ENCODE measurements at regions not wholly inside any gene's neighbourhood (a gene's known extent, or its start where the extent isn't known, plus 50 kb on each side); places are given as distances from the start of the nearest gene placed in this dataset.

GRCh38 chr1:221921936-221922335 lies 180.0 kb upstream of the DUSP10 start:
- CTCF ChIA-PET, result interaction anchor here (1.4 kb wide), 1 partner anchor 57 kb away, joined by 3 read pairs; no protein-coding TSS in a partner anchor
- TF ChIP-seq CTCF (IDR thresholded peaks at IDR 0.05; ENCODE audit: insufficient read depth, low read length, missing control alignments), result no peak
- DNase-seq (ENCODE audit: low read depth, low spot score), result no peak

GRCh38 chr1:221919743-221920142 lies 177.9 kb upstream of the DUSP10 start:
- no peak overlapping the region for H3K4me3 ChIP-seq (ENCODE audit: low read depth, low read length)
- no peak for TF ChIP-seq CTCF (IDR thresholded peaks at IDR 0.05; ENCODE audit: insufficient read depth, low read length, missing control alignments)
- ChIA-PET CTCF (no interaction called here), POLR2A (no interaction called here)
- DNase-seq (ENCODE audit: low read depth, low spot score), result no peak

More at GRCh38 chr1:221921936-221922335, 180.0 kb upstream of the DUSP10 start:
- POLR2A ChIA-PET, result interaction anchor here (0.9 kb wide), 1 partner anchor 179 kb away, joined by 4 read pairs; no protein-coding TSS in a partner anchor
- no peak overlapping the region for H3K4me3 ChIP-seq (ENCODE audit: low read depth, low read length)

GRCh38 chr1:221919341-221919740 lies 177.5 kb upstream of the DUSP10 start:
- no peak for TF ChIP-seq CTCF (IDR thresholded peaks at IDR 0.05; ENCODE audit: insufficient read depth, low read length, missing control alignments)
- DNase-seq (ENCODE audit: low read depth, low spot score), result no peak
- CTCF ChIA-PET, result no interaction called here
- H3K4me3 ChIP-seq (ENCODE audit: low read depth, low read length), result no peak overlapping the region
- POLR2A ChIA-PET, result no interaction called here

GRCh38 chr1:221916176-221916575 lies 174.3 kb upstream of the DUSP10 start:
- no peak for DNase-seq (ENCODE audit: low read depth, low spot score)
- H3K4me3 ChIP-seq (ENCODE audit: low read depth, low read length), result no peak overlapping the region
- TF ChIP-seq CTCF (IDR thresholded peaks at IDR 0.05; ENCODE audit: insufficient read depth, low read length, missing control alignments), result no peak
- POLR2A ChIA-PET, result no interaction called here
- CTCF ChIA-PET, result no interaction called here

GRCh38 chr1:221915764-221916163 lies 173.9 kb upstream of the DUSP10 start:
- TF ChIP-seq CTCF (IDR thresholded peaks at IDR 0.05; ENCODE audit: insufficient read depth, low read length, missing control alignments), result no peak
- POLR2A ChIA-PET, result no interaction called here
- CTCF ChIA-PET, result no interaction called here
- H3K4me3 ChIP-seq (ENCODE audit: low read depth, low read length), result no peak overlapping the region
- DNase-seq (ENCODE audit: low read depth, low spot score), result no peak

GRCh38 chr1:221913351-221913892 lies 171.5 kb upstream of the DUSP10 start:
- no peak for DNase-seq (ENCODE audit: low read depth, low spot score)
- no peak for TF ChIP-seq CTCF (IDR thresholded peaks at IDR 0.05; ENCODE audit: insufficient read depth, low read length, missing control alignments)
- no peak overlapping the region for H3K4me3 ChIP-seq (ENCODE audit: low read depth, low read length)
- ChIA-PET POLR2A (no interaction called here), CTCF (interaction anchor here (0.7 kb wide), 1 partner anchor 542 kb away, joined by 3 read pairs; no protein-coding TSS in a partner anchor)
